HTR-8/SVneo (cell line): ENCODE measurements at regions not wholly inside any gene's neighbourhood (a gene's known extent, or its start where the extent isn't known, plus 50 kb on each side); places are given as distances from the start of the nearest gene placed in this dataset.

ENCODE experiments used
- DNase-seq: peaks from one replicate; pipeline ENCODE4 v3.0.0; 2011; ENCODE audit warnings: low spot score, mixed read lengths; ENCODE audit not compliant: insufficient read length
- FAIRE-seq: peaks from 2 replicates; lab custom pipeline; 2011; peaks lifted over from hg19 to GRCh38; lab: Jason Lieb, UNC

GRCh38 chr2:181764095-181764963 lies 84.0 kb upstream of the NEUROD1 start:
- FAIRE-seq, result no peak
- DNase-seq, result no peak

DNA sequence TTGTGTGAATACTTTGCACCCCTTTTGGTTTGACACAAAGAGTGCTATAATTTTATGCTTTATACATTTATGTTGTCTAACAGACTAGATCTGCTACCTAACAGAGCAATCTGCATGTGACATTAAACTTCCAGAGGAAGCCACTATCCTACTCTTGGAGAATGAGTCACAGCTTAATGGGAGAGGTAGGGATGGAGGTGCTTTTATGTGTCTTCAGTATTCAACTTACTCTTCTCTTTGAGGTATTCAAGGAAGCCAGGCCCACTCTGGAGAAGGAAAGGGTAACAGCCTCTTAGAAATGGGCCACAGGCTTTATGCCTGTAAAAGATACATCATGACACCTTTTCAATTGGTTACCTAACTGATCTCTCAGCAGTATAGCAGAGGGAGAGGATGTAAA lies 85.8 kb upstream of the NEUROD1 start:
- FAIRE-seq (no peak), DNase-seq (no peak)

GRCh38 chr2:181770150-181770549 lies 89.8 kb upstream of the NEUROD1 start:
- no peak for FAIRE-seq
- DNase-seq, result no peak

- DNase-seq (no peak), FAIRE-seq (no peak)
Observed at GRCh38 chr2:181771356-181771755, 91.0 kb upstream of the NEUROD1 start.

GRCh38 chr2:181772334-181772733 lies 92.0 kb upstream of the NEUROD1 start:
- DNase-seq (no peak), FAIRE-seq (no peak)

DNA sequence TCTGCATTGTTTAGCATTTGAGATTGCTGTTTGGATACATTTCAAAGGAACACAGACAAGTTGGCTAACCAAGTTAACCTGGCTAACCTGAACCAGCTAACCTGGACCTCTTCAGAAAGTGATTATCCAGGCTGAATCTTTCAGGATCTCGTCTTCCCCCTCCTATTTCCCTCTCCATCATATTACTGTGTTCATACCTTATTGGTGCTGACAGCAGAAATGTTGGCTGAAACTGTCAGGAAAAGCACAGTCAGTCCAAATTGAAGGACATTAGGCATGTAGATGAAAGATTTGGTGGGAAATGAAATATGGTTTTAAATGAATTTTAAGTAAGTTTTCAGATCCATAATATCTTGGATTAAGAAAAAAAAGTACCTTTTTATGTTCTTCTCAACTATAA lies 92.5 kb upstream of the NEUROD1 start:
- DNase-seq (no peak), FAIRE-seq (no peak)

- FAIRE-seq (no peak), DNase-seq (no peak)
Observed at GRCh38 chr2:181774685-181775084, 94.4 kb upstream of the NEUROD1 start.

DNA sequence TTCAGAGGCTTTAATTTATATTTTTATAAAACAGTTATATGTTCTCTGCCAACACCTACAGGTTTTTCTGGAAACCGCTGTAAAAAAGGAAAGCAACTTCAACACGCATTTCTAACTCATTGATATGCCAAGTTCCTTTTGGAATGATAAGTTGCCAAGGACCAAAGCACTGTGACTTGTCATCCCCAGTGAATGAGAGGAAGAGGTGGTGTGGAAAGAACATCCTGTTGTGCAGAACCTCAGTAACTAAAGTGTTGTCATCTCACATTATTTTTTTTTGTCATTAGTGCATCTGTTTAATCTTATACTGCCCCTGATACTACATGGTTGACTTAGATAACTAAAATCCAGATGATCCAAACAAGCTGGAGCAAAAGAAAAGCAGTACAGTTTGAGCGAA lies 96.0 kb upstream of the NEUROD1 start:
- DNase-seq (no peak), FAIRE-seq (no peak)

DNA sequence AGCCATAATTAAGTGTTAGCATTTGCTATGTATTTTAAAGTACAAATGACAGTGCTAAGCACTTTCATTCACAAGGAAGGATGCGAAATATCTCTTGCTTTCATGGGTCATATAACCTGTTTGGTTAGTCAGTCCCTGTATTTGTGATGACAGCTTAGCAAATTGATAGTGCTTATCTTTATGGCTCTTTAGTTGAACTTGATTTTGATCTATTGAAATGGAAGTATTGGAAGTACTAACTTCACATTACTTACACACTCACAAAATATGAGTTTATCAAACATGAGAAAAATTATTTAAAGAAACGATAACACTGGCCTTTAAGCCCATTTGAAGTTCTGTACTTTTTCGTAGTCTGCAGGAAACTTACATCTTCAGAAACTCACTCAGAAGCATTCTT lies 97.4 kb upstream of the NEUROD1 start:
- DNase-seq (no peak), FAIRE-seq (no peak)

DNA sequence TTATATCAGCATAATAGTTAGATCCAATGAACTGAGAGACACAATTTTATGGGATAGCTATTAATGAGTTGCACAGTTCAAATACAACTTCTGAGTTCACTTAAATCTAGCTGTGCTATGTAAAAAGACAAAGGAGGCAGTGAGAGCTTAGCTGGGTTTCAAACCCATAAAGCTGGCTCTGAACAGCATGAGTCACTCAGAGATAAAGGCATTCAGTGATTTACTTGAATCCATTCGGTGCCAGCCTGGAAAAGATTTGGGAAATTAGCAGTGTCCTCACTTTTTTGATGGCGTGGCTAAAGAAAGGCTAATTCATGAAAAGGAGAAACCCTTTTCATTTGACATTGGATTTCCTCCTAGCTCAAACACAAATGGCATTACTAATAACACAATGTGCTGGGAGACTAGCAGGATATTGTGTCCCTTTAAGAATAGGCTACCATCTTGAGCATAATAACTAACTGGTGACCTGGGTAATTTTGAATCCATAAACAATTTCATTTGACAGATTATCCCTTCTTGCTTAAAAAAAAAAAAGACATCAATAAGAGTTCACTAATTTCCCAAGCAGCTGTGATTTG lies 98.4 kb upstream of the NEUROD1 start:
- FAIRE-seq, result no peak

GRCh38 chr2:181779288-181780021 lies 99.1 kb upstream of the NEUROD1 start:
- DNase-seq (no peak), FAIRE-seq (no peak)

More for the DNA sequence above, 98.4 kb upstream of the NEUROD1 start:
- no peak for DNase-seq

- DNase-seq, result no peak
- no peak for FAIRE-seq
Observed at GRCh38 chr2:181780047-181780651, 99.8 kb upstream of the NEUROD1 start.

- FAIRE-seq (no peak), DNase-seq (no peak)
Observed at GRCh38 chr2:181780657-181781056, 100.3 kb upstream of the NEUROD1 start.

DNA sequence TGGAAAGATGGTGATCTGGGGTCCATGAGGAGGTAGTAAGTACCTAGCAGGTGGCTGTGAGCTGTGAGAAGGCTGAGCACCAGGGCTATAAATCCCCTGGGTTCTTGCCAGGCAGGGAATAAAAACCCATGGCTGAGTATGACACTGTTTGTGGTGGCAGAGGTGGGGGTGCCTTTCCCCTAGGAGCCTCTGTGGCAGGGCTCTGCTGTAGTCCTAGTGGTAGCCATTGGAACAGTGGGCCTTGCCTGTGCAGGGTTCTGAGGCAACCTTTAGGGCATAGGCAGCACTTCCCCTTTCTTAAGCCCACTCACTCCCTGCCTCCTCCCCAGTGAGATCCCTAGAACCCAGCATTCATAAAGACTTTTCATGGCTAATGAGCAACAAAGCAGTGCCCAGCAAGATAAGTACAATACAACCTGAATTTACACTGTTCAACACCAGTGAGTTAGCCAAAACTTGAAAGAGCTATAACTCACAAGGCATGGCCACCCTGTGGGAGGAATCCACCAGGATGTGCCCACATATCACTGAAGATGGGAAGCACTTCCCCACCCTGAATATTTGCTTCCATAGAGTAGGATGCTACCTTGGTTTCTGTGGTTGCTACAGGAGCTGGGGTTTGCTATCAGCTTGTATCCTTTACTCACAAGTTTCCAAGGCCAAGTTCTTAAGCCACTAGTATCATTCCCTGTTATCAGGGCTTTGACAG lies 100.9 kb upstream of the NEUROD1 start:
- no peak for FAIRE-seq
- DNase-seq, result no peak

DNA sequence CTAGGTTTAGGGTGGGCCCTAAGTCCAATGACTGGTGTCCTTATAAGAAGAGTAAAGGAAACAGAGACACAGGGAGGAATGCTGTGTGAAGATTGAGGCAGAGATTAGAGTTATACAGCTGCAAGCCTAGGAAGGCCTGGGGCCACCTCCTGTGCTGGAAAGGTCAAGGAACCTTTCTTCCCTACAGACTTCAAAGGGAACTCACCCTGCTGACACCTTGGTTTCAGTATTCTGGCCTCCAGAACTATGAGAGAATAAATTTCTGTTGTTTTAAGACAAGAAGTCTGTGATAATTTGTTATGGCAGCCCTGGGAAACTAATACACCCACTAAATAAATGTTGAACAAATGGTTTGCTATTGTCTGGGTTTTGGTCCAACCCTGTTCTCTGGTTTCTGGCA lies 102.3 kb upstream of the NEUROD1 start:
- FAIRE-seq (no peak), DNase-seq (no peak)

DNA sequence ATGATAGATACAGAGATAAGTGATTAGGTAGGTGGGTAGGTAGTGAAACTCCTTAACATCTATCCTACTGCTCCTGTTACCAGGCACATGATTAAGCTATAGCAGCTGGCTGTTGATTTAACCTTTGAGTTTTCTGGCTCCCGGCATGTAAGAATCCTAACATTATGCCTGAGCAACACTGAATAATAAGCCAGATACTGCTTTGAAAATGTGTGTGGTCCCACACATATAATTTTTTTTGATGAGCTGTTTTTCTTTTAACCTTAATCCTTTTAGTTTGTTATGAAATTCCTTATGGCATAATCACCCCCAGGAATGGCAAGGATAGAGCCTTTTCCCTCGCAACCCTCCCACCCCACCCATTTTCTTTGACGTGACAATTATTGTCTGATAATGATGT lies 104.2 kb upstream of the NEUROD1 start:
- FAIRE-seq (no peak), DNase-seq (peak; percentile 21)

DNA sequence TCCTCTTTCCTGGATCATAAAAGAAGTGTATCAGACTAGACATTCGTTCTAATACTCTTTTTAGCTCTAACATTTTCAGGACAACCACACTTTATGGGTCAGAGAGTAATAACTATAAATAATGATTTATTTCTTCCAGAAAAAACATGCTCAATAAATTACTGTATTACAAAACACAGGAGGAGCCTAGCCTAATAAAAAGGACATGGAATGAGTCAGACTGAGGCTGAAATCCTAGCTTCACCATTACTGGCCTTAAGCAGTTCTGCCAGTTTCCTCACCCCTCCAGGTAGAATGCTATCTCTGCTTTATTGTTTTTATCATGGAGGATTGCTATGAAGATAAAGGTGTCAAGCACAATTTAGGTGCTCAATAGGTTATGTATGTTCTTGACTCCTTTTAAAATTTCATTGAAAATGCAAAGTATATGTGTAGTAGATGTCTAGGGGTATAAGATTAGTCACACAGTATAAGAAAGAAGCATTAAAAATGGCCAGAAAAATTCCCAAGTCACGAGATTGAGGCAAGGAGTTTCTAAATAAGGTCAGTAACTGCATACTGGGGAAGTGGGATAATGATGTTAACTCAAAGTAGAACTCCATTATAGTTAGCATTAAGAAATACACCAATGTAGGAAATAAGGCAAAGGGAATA lies 105.5 kb upstream of the NEUROD1 start:
- FAIRE-seq (no peak), DNase-seq (peak; percentile 36)

DNA sequence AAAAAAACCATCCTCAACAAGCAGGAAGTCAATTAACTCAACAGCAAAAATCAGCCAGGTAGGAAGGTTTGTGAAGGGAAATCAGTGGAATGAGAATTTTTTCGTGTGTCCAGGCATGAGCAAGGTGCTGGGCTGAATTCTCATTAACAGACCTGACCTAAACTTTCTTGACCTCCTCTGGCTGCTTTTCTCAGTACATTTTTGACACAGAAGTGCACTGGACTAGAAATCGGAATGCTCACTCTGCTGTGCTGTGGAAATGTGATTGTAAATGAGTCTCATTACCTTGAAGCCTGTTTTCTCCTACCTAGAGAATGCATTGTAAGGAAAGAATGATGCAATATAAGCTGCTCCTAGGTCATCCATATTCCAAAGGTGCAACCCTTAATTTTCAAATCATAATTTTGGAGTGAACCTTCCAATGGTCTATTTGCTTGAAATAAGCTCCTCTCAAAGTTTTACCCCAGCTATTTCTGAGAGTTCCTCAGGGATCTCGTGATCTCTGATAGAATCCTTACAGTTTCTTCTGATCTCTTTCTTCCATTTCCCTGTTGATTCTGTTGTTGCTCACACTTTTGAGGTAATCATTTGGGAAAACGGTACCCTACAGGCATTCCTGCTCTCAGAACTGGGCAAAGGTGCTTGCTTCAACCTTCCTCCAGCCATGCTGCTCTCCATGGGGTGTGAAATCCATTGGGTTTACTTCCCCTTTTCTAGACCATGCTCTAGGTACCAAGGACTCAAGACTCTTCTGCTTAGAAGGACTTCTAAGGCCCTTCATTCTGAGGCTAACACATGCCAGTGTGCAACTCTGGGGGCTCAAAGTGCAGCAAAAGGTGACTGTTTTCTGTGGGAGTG lies 104.9 kb upstream of the ITPRID2 start:
- FAIRE-seq, result no peak
- DNase-seq, result no peak
